ENCODE measurements at regions not wholly inside any gene's neighbourhood (a gene's known extent, or its start where the extent isn't known, plus 50 kb on each side); places are given as distances from the start of the nearest gene placed in this dataset.
A peak's percentile ranks its signal among the peaks of the same experiment; 100 is the strongest.
"Not testable (repeated sequence)": the region's sequence is repeated elsewhere in the genome, so short reads cannot be mapped to it uniquely, and the experiment has no call there.

GRCh38 chr13:87207280-87208003 is 463.7 kb upstream of the SLITRK5 start:
- DNase-seq (ENCODE audit: low read depth): no peak
- TF ChIP-seq CTCF (IDR thresholded peaks at IDR 0.05; ENCODE audit: insufficient read depth, low read depth, low read length): no peak
- H3K4me3 ChIP-seq (ENCODE audit: low read depth, low read length): no peak overlapping the region

DNA sequence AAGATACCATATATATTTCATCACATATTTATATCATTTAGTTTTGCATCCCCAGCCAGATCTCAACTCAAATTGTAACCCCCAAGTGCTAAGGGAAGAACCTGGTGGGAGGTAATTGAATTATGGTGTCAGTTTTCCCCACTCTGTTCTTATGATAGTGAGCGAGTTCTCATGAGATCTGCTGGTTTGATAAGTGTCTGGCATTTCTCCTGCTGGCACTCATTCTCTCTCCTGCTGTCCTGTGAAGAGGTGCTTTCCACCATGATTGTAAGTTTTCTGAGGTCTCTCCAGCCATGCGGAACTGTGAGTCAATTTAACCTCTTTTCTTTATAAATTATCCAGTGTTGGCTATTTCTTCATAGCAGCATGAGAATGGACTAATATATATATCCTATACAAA is 462.5 kb upstream of the SLITRK5 start:
- DNase-seq (ENCODE audit: low read depth): no peak
- no peak for TF ChIP-seq CTCF (IDR thresholded peaks at IDR 0.05; ENCODE audit: insufficient read depth, low read depth, low read length)
- no peak overlapping the region for H3K4me3 ChIP-seq (ENCODE audit: low read depth, low read length)

- no peak overlapping the region for H3K4me3 ChIP-seq (ENCODE audit: low read depth, low read length)
- no peak for TF ChIP-seq CTCF (IDR thresholded peaks at IDR 0.05; ENCODE audit: insufficient read depth, low read depth, low read length)
- peak; percentile 28 for DNase-seq (ENCODE audit: low read depth)
These were observed 436.2 kb upstream of the SLITRK5 start for GRCh38 chr13:87234981-87235380.

DNA sequence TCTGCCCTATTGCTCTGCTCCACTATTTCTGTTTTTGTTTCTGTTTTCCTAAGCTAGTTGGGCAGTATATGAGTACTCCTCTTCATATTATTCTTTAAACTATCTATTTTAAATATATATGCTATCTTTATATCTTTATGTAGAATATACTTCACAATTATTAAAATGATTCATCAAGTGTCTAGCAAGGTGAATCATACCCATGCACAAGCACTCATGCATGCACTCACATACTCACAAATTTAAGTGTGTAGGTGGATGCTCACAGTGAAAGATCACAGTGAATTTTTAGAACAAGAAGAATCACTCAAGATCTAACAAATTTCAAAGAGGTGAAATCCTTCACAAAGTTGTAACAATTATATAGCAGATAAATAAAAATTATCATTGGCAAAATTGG is 435.6 kb upstream of the SLITRK5 start:
- H3K4me3 ChIP-seq (ENCODE audit: low read depth, low read length): no peak overlapping the region
- no peak for DNase-seq (ENCODE audit: low read depth)
- no peak for TF ChIP-seq CTCF (IDR thresholded peaks at IDR 0.05; ENCODE audit: insufficient read depth, low read depth, low read length)

- TF ChIP-seq CTCF (IDR thresholded peaks at IDR 0.05; ENCODE audit: insufficient read depth, low read depth, low read length): no peak
- H3K4me3 ChIP-seq (ENCODE audit: low read depth, low read length): no peak overlapping the region
- DNase-seq (ENCODE audit: low read depth): peak; percentile 2
These were observed 426.8 kb upstream of the SLITRK5 start for GRCh38 chr13:87244256-87244890.

DNA sequence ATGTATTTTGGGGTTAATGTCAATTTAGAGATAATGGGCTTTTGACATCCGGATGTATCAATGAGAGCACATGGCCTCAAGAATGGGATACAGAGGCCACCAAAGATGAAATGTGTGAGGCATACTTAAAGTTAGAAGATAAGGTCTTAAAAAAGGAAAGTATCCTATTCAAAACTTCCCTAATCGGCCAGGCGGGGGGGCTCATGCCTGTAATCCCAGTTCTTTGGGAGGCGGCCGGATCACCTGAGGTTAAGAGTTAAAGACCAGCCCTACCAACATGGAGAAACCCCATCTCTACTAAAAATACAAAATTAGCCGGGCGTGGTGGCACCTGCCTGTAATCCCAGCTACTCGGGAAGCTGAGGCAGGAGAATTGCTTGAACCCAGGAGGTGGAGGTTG is 421.3 kb upstream of the SLITRK5 start:
- H3K4me3 ChIP-seq (ENCODE audit: low read depth, low read length): not testable (repeated sequence)

GRCh38 chr13:87255394-87255793 is 415.8 kb upstream of the SLITRK5 start:
- no peak for DNase-seq (ENCODE audit: low read depth)
- TF ChIP-seq CTCF (IDR thresholded peaks at IDR 0.05; ENCODE audit: insufficient read depth, low read depth, low read length): no peak
- no peak overlapping the region for H3K4me3 ChIP-seq (ENCODE audit: low read depth, low read length)

More for the DNA sequence above, 421.3 kb upstream of the SLITRK5 start:
- DNase-seq (ENCODE audit: low read depth): not testable (repeated sequence)
